IMR-90 (cell line): ENCODE measurements at regions not wholly inside any gene's neighbourhood (a gene's known extent, or its start where the extent isn't known, plus 50 kb on each side); places are given as distances from the start of the nearest gene placed in this dataset.

ENCODE experiments used
- ATAC-seq: fragments of 200-7000 bp; cut with Tn5 transposase; 2 replicates; pipeline ENCODE4 v1.9.1; 2020; ENCODE audit warnings: low read depth, mild to moderate bottlenecking, moderate library complexity
- BruUV-seq: library from RNA; stranded (reverse); fragments of 400-500 nt; replicated peaks from 2 replicates; lab custom pipeline; 2021; lab: Mats Ljungman, UMichigan
- CTCF ChIA-PET: fragments of 300-600 bp; formaldehyde crosslinking; extraction: SDS; loops from one replicate; lab custom pipeline; 2021; ENCODE audit warnings: antibody characterized with exemption; lab: Yijun Ruan, JAX
- POLR2A ChIA-PET: fragments of 300-600 bp; sonication (Branson Sonifier 250); formaldehyde crosslinking; loops from one replicate; lab custom pipeline; 2022; ENCODE audit warnings: antibody characterized with exemption; ENCODE audit not compliant: unreplicated experiment; lab: Charles Lee
- DNase-seq: peaks from one replicate; pipeline ENCODE4 v3.0.0; 2013
- H2AFZ ChIP-seq: replicated peaks from 2 replicates; pipeline ENCODE3; 2013; ENCODE audit warnings: low read length, mild to moderate bottlenecking; ENCODE audit not compliant: poor library complexity
- H2AK5ac ChIP-seq: 2 replicates; pipeline ENCODE4 v1.6.1; 2013; ENCODE audit warnings: low read depth, low read length, inconsistent platforms
- H2AK9ac ChIP-seq: replicated peaks from 2 replicates; pipeline ENCODE3; 2013; ENCODE audit warnings: mild to moderate bottlenecking, low read depth, low read length, moderate library complexity; ENCODE audit not compliant: poor library complexity
- H2BK120ac ChIP-seq: 2 replicates; pipeline ENCODE4 v1.6.1; 2013; ENCODE audit warnings: low read depth, low read length, inconsistent platforms
- H2BK15ac ChIP-seq: 3 replicates; pipeline ENCODE4 v1.6.1; 2013; ENCODE audit warnings: low read depth, low read length, inconsistent platforms
- H2BK20ac ChIP-seq: 2 replicates; pipeline ENCODE4 v1.6.1; 2013; ENCODE audit warnings: low read depth, mild to moderate bottlenecking, inconsistent platforms, low read length, moderate library complexity
- H2BK5ac ChIP-seq: 2 replicates; pipeline ENCODE4 v1.6.1; 2013; ENCODE audit warnings: mild to moderate bottlenecking, low read depth, low read length, inconsistent platforms; ENCODE audit not compliant: poor library complexity, severe bottlenecking
- H3K14ac ChIP-seq: replicated peaks from 2 replicates; pipeline ENCODE4 v1.6.1; 2013; ENCODE audit warnings: low read depth, low read length, inconsistent platforms
- H3K18ac ChIP-seq: 2 replicates; pipeline ENCODE4 v1.6.1; 2013; ENCODE audit warnings: low read depth, low read length, control low read depth
- H3K23ac ChIP-seq: 2 replicates; pipeline ENCODE4 v1.6.1; 2013; ENCODE audit warnings: low read depth, low read length, inconsistent platforms
- H3K27ac ChIP-seq: 2 replicates; pipeline ENCODE4 v1.5.1; 2013; ENCODE audit warnings: mild to moderate bottlenecking, control low read depth, low read length; ENCODE audit not compliant: insufficient read depth
- H3K27me3 ChIP-seq: 2 replicates; pipeline ENCODE4 v1.6.1; 2013; ENCODE audit warnings: low read length; ENCODE audit not compliant: control insufficient read depth, insufficient read depth
- H3K36me3 ChIP-seq: 2 replicates; pipeline ENCODE4 v1.6.1; 2013; ENCODE audit warnings: low read length, mixed read lengths; ENCODE audit not compliant: control insufficient read depth, insufficient read depth
- H3K4ac ChIP-seq: 2 replicates; pipeline ENCODE4 v1.6.1; 2013; ENCODE audit warnings: low read depth, low read length, inconsistent platforms
- H3K4me1 ChIP-seq: 2 replicates; pipeline ENCODE4 v1.6.1; 2013; ENCODE audit warnings: low read length, mixed read lengths; ENCODE audit not compliant: control insufficient read depth, insufficient read depth
- H3K4me2 ChIP-seq: 2 replicates; pipeline ENCODE4 v1.6.1; 2013; ENCODE audit warnings: low read depth, mild to moderate bottlenecking, control low read depth, low read length, moderate library complexity
- H3K4me3 ChIP-seq: 2 replicates; pipeline ENCODE4 v1.5.1; 2013; ENCODE audit warnings: low read depth, mild to moderate bottlenecking, control low read depth, low read length, moderate library complexity; ENCODE audit not compliant: insufficient read depth
- H3K56ac ChIP-seq: 2 replicates; pipeline ENCODE4 v1.6.1; 2013; ENCODE audit warnings: low read length, inconsistent platforms; ENCODE audit not compliant: insufficient read depth; ENCODE audit errors: extremely low read depth
- H3K79me1 ChIP-seq, 2 experiments: 2 replicates each; pipeline ENCODE4 v1.6.1; 2013; ENCODE audit warnings: low read length in 2 of 2, inconsistent platforms in 1 of 2, low read depth in 1 of 2
- H3K9ac ChIP-seq: 2 replicates; pipeline ENCODE4 v1.6.1; 2013; ENCODE audit warnings: low read depth, low read length, control low read depth
- H3K9me1 ChIP-seq: 2 replicates; pipeline ENCODE4 v1.6.1; 2013; ENCODE audit warnings: low read length, inconsistent platforms; ENCODE audit not compliant: insufficient read depth
- H3K9me3 ChIP-seq: 2 replicates; pipeline ENCODE4 v1.6.1; 2013; ENCODE audit warnings: low read length; ENCODE audit not compliant: control insufficient read depth, insufficient read depth
- H4K20me1 ChIP-seq: 2 replicates; pipeline ENCODE4 v1.6.1; 2013; ENCODE audit warnings: low read length, inconsistent platforms; ENCODE audit not compliant: insufficient read depth
- H4K5ac ChIP-seq: 2 replicates; pipeline ENCODE4 v1.6.1; 2013; ENCODE audit warnings: mild to moderate bottlenecking, low read depth, low read length, control low read depth
- H4K8ac ChIP-seq, 2 experiments: 2 replicates each; pipeline ENCODE4 v1.6.1; 2013; ENCODE audit warnings: low read depth in 2 of 2, low read length in 2 of 2, control low read depth in 1 of 2, inconsistent platforms in 1 of 2
- H4K91ac ChIP-seq: 2 replicates; pipeline ENCODE4 v1.6.1; 2013; ENCODE audit warnings: low read depth, low read length, inconsistent platforms; ENCODE audit not compliant: insufficient read depth
- CEBPB ChIP-seq: IDR thresholded peaks from 2 replicates; pipeline ENCODE4 v1.6.1; 2012; ENCODE audit warnings: low read depth, low read length, improper control_type of control experiment
- CTCF ChIP-seq: conservative IDR thresholded peaks from 2 replicates; pipeline ENCODE4 v1.5.1; 2012; ENCODE audit warnings: mild to moderate bottlenecking, low read depth, low read length, improper control_type of control experiment
- ELK1 ChIP-seq: fragments of 150-350 bp; IDR thresholded peaks from 2 replicates; pipeline ENCODE4 v1.6.1; 2016; ENCODE audit warnings: low read depth, mild to moderate bottlenecking, low read length, moderate library complexity, borderline replicate concordance
- FOS ChIP-seq: fragments of 150-350 bp; IDR thresholded peaks from 2 replicates; pipeline ENCODE4 v1.6.1; 2016; ENCODE audit warnings: low read depth, low read length
- MAZ ChIP-seq: IDR thresholded peaks from 2 replicates; pipeline ENCODE4 v1.6.1; 2012; ENCODE audit warnings: low read depth, mild to moderate bottlenecking, low read length, improper control_type of control experiment, moderate library complexity, borderline replicate concordance
- MXI1 ChIP-seq: IDR thresholded peaks from 2 replicates; pipeline ENCODE4 v1.6.1; 2012; ENCODE audit warnings: low read depth, mild to moderate bottlenecking, low read length, moderate library complexity, borderline replicate concordance
- NFE2L2 ChIP-seq: fragments of 150-350 bp; IDR thresholded peaks from 2 replicates; pipeline ENCODE4 v1.6.1; 2016; ENCODE audit warnings: low read depth, mild to moderate bottlenecking, low read length
- WGBS, 2 experiments: methylation state at CpG; one replicate each; pipeline versions ENCODE4 v1.1.5 to v1.1.7; 2013; ENCODE audit warnings: missing lambda C conversion rate in 2 of 2; ENCODE audit not compliant: insufficient read length in 1 of 2; ENCODE audit errors: extremely low coverage in 2 of 2; 5-methylcytosine and 5-hydroxymethylcytosine counted together
- dilution Hi-C: fragments of 300-500 bp; cut with HindIII; formaldehyde crosslinking; loops from one replicate; pipeline ENCODE4 v1.14.3; 2018; ENCODE audit warnings: low sequenced_read_pairs; ENCODE audit not compliant: unreplicated experiment
- in situ Hi-C: fragments of 300-500 bp; cut with MboI; formaldehyde crosslinking; loops from 3 replicates; pipeline ENCODE4 v1.14.3; 2019; ENCODE audit warnings: low sequenced_read_pairs, inconsistent platforms, mixed read lengths
- intact Hi-C: fragments of 100-400 bp; cut with micrococcal nuclease; formaldehyde crosslinking; loops from 2 replicates; pipeline ENCODE4 v1.10.0; 2022

GRCh38 chr4:175263537-175263936, 345.4 kb downstream of the ADAM29 start:
- in situ Hi-C loops, result no loop called here
- Histone ChIP-seq H3K9me3 (no peaks in the 10 kb centered on the region), H3K9ac (no peak overlapping the region), H3K36me3 (no peaks in the 10 kb centered on the region), H3K56ac (no peak overlapping the region), H3K14ac (no peak overlapping the region), H3K23ac (no peak overlapping the region), H2AK5ac (no peak overlapping the region), H3K4me2 (no peak overlapping the region), H2BK120ac (no peak overlapping the region), H3K18ac (no peak overlapping the region), H2AK9ac (no peak overlapping the region), H3K9me1 (no peaks in the 10 kb centered on the region), H4K8ac (no peak overlapping the region), H3K27ac (no peak overlapping the region), H3K27me3 (no peaks in the 10 kb centered on the region), H4K91ac (no peak overlapping the region), H2BK15ac (no peak overlapping the region), H2BK20ac (no peak overlapping the region), H3K4me3 (no peak overlapping the region), H4K5ac (no peak overlapping the region), H3K4me1 (no peaks in the 10 kb centered on the region), H2AFZ (no peak overlapping the region), H4K20me1 (no peaks in the 10 kb centered on the region), H3K4ac (no peak overlapping the region), H2BK5ac (no peak overlapping the region), H3K79me1 (no peaks in the 10 kb centered on the region)
- WGBS, 2 experiments, result no CpG with 5 or more reads among the region's 1 CpG
- CTCF ChIA-PET, result interaction anchor here (0.7 kb wide), 1 partner anchor 637 kb away, joined by 3 read pairs; no protein-coding TSS in a partner anchor
- intact Hi-C loops, result no loop called here
- ATAC-seq (no peak), DNase-seq (no peak)
- POLR2A ChIA-PET, result no interaction called here
- BruUV-seq, result no TSS peak
- dilution Hi-C loops, result no loop called here
- TF ChIP-seq MXI1 (no peak), NFE2L2 (no peak), MAZ (no peak), ELK1 (no peak), CEBPB (no peak), CTCF (no peak), FOS (no peak)
